ENCODE measurements at regions not wholly inside any gene's neighbourhood (a gene's known extent, or its start where the extent isn't known, plus 50 kb on each side); places are given as distances from the start of the nearest gene placed in this dataset.

GRCh38 chr3:28901018-28901417 lies 379.9 kb upstream of the RBMS3 start:
- H3K9me3 ChIP-seq: no peaks in the 10 kb centered on the region
- no peak overlapping the region for H3K27ac ChIP-seq
- no peaks in the 10 kb centered on the region for H3K27me3 ChIP-seq (replicated peaks; ENCODE audit: insufficient read depth)
- TF ChIP-seq POLR2A (IDR thresholded peaks at IDR 0.05) (no peak), POLR2AphosphoS5 (IDR thresholded peaks at IDR 0.05) (peak; percentile 36)
- H3K4me3 ChIP-seq: no peak overlapping the region
- intact Hi-C loops (cut with DNase I): no loop called here
- no peaks in the 10 kb centered on the region for H3K4me1 ChIP-seq (replicated peaks)
- DNase-seq (ENCODE audit: low spot score): peak; percentile 50
- H3K36me3 ChIP-seq: no peaks in the 10 kb centered on the region

- TF ChIP-seq POLR2AphosphoS5 (IDR thresholded peaks at IDR 0.05) (no peak), CTCF (IDR thresholded peaks at IDR 0.05) (no peak), POLR2A (IDR thresholded peaks at IDR 0.05) (no peak)
- H3K4me1 ChIP-seq (replicated peaks): no peaks in the 10 kb centered on the region
- intact Hi-C loops (cut with DNase I): no loop called here
- H3K4me3 ChIP-seq: no peak overlapping the region
- H3K36me3 ChIP-seq: no peaks in the 10 kb centered on the region
- DNase-seq (ENCODE audit: low spot score): no peak
- H3K9me3 ChIP-seq: no peaks in the 10 kb centered on the region
- H3K27ac ChIP-seq: no peak overlapping the region
- no peaks in the 10 kb centered on the region for H3K27me3 ChIP-seq (replicated peaks; ENCODE audit: insufficient read depth)
- 99% methylated on average over 26 of the region's 30 CpGs for WGBS
Observed at GRCh38 chr3:28903171-28903601, 377.7 kb upstream of the RBMS3 start.

- Histone ChIP-seq H3K36me3 (no peaks in the 10 kb centered on the region), H3K4me3 (no peak overlapping the region), H3K4me1 (replicated peaks) (no peaks in the 10 kb centered on the region), H3K27ac (no peak overlapping the region), H3K27me3 (replicated peaks; ENCODE audit: insufficient read depth) (no peaks in the 10 kb centered on the region), H3K9me3 (no peaks in the 10 kb centered on the region)
- 88% methylated on average over 3 of the region's 3 CpGs for WGBS
- intact Hi-C loops (cut with DNase I): no loop called here
- no peak for TF ChIP-seq POLR2AphosphoS5 (IDR thresholded peaks at IDR 0.05)
- no peak for TF ChIP-seq CTCF (IDR thresholded peaks at IDR 0.05)
- no peak for TF ChIP-seq POLR2A (IDR thresholded peaks at IDR 0.05)
- DNase-seq (ENCODE audit: low spot score): no peak
Observed at GRCh38 chr3:28905798-28906197, 375.1 kb upstream of the RBMS3 start.

DNA sequence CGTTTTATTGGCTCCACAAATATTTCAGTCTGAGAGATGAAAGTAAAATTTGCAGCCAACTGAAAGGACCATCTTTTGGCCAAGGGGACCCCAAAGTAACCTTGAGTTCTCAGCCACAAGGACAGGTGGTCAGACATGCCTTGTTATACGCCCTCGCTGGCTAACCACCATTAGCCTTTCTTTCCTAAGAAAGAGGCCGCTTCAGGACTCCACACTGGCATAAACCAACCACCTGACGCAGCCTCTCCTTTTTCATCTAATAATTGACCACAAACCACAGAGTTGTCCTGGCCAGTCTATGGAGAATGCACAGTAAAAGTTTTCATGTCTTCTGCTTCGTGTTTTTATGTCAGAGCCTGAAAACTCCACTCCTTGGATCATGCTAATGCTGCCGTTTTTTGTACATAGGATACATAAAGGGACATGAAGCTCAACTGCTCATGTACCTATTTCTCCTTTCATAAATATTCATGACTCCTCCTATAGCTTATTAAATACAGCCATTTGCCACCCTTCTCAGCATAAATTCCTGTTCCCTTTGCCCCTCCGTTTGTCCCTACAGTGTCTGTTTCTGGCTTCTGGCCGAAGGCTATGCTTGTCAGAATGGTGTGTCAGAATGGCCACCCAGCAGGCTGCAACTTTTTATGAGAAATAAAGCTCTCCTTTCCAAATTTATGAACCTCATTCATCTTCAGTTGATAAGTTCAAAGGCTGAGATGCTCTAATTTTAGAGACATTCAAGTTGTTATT lies 374.1 kb upstream of the RBMS3 start:
- 73% methylated on average over 9 of the region's 9 CpGs for WGBS
- intact Hi-C loops (cut with DNase I): no loop called here
- no peak for DNase-seq (ENCODE audit: low spot score)
- Histone ChIP-seq H3K4me3 (no peak overlapping the region), H3K27me3 (replicated peaks; ENCODE audit: insufficient read depth) (no peaks in the 10 kb centered on the region), H3K36me3 (no peaks in the 10 kb centered on the region), H3K4me1 (replicated peaks) (no peaks in the 10 kb centered on the region), H3K9me3 (no peaks in the 10 kb centered on the region), H3K27ac (no peak overlapping the region)
- TF ChIP-seq POLR2AphosphoS5 (IDR thresholded peaks at IDR 0.05) (no peak), POLR2A (IDR thresholded peaks at IDR 0.05) (no peak), CTCF (IDR thresholded peaks at IDR 0.05) (no peak)

DNA sequence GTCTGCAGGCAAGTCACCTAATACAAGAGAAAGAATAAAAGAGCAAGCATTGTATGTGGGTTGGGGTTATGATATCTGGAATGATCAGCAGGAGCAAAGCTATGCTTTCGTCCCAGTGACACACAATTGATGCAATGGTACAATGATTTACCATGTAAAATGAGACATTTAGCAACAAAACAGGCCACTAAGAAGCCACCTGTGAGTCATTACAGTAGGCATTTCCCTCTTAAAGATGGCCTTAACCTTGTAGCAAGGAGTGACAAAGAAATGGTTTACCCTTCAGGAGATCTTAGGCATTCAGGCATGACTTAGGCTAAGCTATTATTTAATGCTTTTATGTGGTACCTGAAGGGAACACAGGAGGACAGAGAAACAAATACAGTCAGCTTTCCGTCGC lies 373.3 kb upstream of the RBMS3 start:
- intact Hi-C loops (cut with DNase I): no loop called here
- Histone ChIP-seq H3K4me3 (no peak overlapping the region), H3K27me3 (replicated peaks; ENCODE audit: insufficient read depth) (no peaks in the 10 kb centered on the region), H3K9me3 (no peaks in the 10 kb centered on the region), H3K36me3 (no peaks in the 10 kb centered on the region), H3K4me1 (replicated peaks) (no peaks in the 10 kb centered on the region), H3K27ac (no peak overlapping the region)
- 93% methylated on average over 3 of the region's 3 CpGs for WGBS
- DNase-seq (ENCODE audit: low spot score): no peak
- TF ChIP-seq POLR2AphosphoS5 (IDR thresholded peaks at IDR 0.05): no peak
- no peak for TF ChIP-seq POLR2A (IDR thresholded peaks at IDR 0.05)
- no peak for TF ChIP-seq CTCF (IDR thresholded peaks at IDR 0.05)
